ENCODE measurements at regions not wholly inside any gene's neighbourhood (a gene's known extent, or its start where the extent isn't known, plus 50 kb on each side); places are given as distances from the start of the nearest gene placed in this dataset.
"Not testable (repeated sequence)": the region's sequence is repeated elsewhere in the genome, so short reads cannot be mapped to it uniquely, and the experiment has no call there.

DNA sequence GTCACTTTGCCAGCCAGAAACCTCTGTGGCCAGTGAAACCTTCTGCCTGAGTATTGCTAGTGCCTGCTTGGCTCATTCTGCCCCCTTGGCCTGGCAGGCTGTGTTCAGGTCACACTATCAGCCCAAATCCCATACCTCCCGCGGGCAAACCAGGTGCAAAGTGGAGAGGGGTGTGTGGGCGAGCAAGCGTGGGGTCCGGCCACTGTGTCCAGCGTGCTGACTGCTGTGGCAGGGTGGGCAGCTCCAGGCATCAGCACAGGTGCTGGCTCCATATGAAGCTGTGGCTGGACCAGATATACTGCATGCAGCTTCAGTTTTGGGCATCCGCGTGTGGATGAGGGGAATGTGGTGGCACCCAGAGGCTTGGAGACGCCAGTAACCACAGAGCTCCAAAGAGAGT lies 576.5 kb upstream of the EDIL3 start:
- DNase-seq: no peak

DNA sequence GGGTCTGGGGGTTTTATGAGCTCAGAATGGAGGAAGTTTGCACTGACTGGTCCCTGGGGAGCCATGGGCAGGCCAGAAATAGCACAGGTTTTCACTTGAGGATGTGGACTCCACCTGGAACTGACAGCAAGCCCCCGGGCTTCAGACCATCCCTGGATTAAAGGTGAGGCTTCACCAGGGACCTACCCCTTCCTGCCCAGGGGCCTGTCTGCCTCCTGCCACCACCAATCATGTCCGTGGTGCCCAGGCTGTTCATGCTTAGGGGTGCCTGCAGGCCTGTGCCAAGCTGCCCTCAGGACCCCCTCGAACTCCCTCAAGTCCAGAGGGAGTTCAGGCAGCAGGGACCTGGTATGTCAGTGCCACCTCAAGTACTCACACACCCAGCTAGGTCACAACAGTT lies 577.2 kb upstream of the EDIL3 start:
- no peak for DNase-seq

DNA sequence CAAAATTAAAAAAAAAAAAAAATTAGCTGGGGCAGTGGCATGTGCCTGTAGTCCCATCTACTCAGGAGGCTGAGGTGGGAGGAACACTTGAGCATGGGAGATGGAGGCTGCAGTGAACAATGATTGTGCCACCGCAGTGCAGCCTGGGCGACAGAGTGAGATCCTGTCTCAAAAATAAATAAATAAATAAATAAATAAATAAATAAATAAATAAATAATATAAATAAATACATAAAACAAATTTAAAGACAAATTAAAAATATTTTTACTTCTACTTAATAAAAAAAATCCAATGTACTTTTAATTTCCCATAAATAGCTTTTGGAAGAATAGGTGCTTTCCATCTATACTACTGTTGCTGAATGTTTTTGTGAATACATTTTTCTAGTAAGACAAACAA lies 598.4 kb upstream of the EDIL3 start:
- DNase-seq: no peak

DNA sequence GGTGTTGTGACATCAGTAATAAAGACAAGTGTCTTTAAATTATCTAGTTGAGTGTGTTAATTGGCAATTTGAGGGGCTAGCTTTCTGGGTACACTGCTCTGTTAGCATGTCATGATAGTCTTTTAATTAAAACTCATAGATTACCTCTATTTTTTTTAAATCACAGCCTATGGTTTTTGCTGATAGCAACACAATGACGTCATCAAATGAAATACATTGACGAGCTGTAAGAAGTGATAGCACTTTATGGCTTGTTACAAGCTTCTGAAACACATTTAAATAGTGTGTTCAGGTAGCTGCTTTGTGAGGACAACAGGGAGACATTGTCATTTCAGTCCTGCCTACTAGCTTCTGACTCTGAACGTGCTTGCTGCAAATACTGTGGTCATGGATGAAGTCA lies 600.5 kb upstream of the EDIL3 start:
- no peak for DNase-seq

DNA sequence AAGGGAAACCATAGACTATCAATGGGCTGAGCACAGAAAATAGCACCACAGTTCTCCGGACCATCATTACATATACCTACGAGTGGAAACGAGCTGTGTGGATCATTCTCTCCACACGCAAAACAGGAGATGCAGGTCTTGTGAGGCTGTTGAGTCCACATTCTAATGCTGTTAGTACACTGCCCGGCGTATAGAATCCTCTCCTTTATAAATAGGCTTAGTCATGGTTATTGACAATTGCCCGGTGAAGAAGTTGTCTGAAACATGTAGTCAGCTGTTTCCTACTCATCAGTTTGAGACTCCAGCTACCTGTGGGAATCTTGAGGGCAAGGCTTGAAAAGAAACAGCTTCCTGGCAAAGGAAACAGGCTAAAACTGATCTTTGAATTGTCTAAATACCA lies 602.0 kb upstream of the EDIL3 start:
- DNase-seq: no peak

DNA sequence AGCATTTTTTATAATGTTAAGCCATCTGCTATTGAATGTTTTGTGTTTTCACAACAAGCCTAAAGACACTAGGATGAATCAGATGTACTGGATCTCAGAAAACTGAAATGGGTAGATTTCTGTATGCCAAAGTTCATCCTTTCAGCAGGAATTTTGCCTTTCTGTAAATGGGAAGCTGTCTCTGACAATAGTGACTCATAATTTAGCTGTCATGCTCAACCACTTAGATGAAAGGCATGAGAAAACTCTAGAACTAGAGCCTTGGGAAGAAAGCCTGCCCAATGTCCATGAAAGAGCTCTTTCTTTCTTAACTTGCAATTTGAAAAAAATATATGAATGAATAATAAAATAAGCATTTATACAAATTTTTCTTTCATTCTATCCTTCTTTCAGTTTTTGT lies 616.0 kb upstream of the EDIL3 start:
- DNase-seq: no peak

DNA sequence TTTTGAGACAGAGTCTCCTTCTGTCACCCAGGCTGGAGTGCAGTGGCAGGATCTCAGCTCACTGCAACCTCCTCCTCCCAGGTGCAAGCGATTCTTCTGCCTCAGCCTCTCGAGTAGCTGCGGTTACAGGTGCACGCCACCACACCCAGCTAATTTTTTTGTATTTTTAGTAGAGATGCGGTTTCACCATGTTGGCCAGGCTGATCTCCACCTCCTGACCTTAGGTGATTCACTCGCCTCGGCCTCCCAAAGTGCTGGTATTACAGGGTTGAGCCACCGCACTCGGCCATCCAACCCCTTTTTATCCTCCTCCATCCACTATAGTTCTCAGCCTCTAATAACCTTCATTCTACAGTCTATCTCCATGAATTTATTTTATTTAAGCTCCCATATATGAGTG lies 617.3 kb upstream of the EDIL3 start:
- not testable (repeated sequence) for DNase-seq

DNA sequence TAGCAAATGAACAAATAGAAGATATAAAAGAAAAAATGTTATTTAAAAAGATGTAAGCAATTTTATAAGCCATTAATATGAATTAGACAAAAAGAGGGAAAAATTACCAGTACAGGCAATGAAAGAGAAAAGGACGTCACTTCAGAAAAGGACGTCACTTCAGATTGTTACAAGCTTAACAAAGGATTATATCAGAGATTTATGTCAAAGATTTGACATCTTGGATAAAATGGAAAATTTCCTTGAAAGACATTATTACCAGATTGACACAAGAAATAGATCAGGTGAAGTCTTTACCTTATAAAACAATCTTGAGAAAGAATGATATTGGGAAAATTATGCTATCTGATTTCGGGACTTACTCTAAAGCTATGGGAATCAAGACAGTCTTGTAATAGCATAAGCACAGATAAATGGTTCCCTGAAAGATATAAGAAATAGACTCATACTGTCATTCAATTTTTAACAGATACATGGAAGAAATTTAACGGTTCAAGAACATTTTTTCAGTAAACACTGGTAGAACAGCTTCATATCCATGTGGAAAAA lies 625.4 kb upstream of the EDIL3 start:
- DNase-seq: no peak

DNA sequence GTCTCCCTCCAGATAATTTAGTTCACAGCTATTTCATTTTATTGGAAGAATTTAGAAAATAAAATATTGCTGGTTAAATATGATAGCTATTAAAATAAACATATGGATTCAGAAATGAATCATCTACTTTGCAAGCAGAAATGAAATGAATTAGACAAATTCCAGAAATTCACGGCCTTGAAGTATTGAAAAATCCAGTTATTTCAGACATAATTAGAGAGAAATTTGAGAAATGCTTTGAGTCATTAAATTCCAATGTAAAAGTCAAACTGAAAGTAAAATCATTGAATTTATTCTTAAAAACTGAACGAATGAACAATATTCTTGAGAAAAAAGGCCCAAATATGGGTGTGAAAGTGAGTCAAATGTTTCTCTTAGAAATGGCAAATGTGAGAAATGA lies 632.6 kb upstream of the EDIL3 start:
- no peak for DNase-seq

DNA sequence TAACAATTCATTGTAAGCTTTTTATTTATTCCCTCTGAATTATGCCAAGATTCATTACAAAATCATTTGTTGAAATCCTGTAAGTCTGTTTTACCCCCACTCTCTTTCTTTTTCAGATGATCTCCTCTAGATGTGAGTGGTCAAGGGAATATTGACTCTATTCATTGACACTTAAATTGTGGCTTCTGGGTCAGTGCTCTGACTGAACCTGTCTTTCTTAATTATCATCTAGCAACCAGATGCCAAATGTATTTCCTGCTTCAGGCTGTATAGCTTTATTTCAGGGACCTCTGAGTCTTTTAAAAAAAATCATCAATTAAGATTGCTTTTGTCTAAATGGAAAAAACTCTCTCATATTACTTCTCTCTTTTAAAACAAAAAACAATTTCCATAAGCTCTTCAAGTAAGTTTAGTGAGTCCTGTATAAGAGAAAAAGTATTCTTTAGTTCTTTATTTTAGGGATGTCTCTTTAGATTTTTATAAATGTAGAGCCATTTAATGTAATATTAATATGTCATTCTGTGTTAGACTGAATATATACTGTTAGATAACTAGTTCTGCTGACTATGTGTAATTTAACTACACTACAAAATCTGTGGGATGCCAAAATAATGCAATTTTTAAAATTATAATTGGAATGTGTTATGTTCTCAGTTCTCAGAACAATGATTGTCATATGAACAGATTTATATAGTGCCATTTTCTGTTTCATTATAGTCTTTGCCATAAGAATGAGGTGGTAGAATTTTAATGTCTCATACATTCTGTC lies 645.8 kb upstream of the EDIL3 start:
- DNase-seq: no peak

DNA sequence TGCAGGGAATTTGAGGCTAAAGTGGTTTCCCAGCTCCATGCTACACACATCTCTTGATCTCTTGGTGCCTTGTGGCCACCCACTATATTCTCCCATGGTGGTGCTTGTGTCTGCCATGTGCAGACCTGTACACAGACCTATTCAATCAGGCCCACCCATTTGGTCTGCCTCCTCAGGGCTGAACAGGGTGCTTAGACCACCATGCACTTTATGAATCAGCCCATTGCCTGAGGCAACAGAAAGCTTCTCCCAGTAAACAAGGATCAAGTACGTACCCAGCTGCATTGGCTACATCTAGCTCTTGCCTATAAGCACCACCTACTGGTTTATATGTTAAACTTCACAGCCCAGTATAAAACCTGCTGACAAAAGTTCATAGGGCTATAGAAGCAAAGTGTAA lies 664.3 kb upstream of the EDIL3 start:
- no peak for DNase-seq

DNA sequence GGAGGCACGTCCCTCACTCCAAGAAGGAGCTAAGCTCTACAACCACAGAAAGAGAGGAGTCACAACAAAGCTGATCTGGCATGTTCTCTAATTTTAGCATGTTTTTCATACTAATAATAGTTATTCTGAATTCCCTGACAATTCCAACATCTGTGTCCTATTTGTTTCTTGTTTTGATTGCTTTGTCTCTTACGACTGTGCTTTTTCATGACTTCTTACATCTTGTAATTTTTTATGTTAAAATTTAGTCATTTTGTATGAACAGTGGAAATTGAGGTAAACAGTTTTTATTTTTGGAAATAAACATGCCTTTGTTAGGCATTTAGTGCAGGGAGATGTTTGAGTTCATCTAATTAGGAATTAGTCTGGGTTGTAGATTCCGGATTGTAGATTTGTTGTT lies 668.1 kb upstream of the EDIL3 start:
- no peak for DNase-seq

DNA sequence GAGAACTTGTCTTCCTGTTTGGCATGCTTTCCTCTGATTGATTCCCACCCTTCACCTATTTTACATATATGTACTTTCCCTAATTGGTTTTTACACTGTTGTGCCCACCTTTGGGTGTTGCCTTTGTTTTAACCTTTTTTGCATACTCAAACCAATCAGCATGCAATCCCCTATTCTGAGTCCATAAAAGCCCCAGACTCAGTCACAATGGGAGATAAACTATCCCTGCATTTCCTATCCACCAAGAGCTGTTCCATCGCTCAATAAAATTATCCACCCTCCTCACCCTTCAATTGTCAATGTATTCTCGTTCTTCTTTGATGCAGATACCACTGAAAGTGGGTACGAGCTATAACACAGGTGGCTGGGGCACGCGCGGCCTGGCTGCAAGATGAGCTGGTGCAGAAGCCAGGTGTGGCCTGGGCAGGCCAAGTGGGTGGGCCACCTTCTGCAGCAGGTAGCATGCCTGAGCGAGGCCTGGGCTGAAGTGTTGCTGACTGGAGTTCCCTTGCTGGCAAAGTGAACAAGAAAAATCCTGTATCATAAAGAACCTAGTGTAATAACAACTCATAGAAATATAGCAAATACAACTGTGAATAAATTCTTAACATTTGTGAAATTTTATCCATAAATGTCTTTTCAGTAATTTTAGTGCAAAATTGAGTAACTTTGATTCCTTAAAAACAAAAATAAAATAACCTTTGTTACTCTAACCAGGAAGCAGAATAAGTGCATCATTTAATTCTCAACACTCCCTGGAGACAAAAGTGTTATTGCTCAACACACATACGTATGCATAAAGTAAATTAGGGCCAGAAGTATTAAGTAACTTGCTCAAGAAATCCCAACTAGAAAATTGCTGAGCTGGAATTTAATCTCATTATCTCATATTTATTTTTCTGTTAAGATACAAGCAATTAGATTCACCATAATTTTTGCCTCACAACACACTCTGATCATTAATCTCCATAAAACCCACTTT lies 685.3 kb upstream of the EDIL3 start:
- peak; percentile 0 for DNase-seq

DNA sequence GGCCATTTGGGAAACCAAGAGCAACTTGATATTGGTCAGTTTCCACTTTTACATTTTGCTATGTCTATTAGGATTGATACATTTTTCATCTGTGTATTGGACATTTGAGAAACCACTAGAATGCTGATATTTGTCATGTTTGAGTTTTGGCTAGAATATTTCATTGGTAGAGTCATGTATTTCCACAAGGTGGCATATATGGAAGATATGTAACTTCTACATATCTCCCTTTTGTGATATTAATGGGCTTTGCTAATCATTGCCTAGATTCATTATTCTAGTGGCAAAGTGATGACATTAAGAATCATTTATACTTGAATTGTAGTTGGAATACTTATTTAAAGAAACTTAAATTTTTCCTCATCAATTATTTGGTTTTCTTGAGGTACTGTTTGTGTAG lies 692.9 kb upstream of the EDIL3 start:
- no peak for DNase-seq

DNA sequence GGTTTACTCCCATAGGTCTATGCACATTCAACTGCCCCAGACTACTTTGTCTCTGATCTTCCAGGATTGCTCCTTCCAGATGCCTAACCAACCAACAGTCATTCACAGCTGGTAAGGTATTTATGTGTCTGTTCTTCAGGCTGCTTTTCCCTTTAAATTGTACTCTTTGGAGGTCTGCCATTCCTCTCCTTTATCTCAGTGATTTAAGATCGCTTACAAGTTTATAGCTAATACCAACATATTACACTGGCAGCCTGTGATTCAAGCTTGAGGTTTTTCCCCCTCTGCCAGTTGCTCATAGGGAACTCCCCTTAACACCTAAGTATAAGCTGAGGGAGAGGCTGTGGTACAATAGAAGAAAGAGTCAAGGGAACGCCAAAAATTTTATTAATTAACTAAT lies 711.7 kb upstream of the EDIL3 start:
- DNase-seq: no peak

DNA sequence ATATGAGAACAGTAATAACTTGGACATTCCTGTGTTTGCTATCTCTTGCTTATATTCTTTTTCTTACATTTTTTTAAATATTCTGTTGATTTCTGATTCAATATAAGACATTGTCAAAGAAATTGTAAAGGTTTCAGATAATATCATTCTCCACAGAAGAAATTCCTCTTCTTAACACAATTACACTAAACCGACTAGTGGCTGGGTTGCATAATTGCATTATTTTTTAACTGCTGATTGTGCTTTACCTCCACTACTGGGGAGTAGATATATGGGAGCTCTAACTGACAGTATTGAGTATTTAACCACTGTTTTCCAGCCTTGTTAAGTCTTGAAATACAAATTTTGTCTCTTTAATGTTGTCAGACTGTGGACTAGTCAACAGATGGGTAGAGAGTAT lies 723.8 kb upstream of the EDIL3 start:
- DNase-seq: no peak

DNA sequence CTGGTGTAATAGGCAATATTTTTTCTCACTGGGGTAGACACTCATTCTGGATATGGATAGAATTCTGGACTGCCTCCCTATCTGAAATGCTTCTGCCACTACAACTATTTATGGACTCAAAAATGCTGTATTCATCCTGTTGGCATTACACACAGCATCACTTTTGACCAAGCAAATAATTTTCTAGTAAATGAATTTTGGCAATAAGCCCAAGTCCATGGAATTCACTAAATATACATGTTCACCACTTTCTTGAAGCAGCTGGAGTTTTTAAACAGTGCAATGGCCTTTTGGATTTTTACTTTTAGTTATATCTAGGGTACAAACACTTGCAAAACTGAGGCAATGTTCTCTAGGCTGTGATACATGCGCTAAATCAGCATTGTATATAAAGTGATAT lies 724.9 kb upstream of the EDIL3 start:
- no peak for DNase-seq

DNA sequence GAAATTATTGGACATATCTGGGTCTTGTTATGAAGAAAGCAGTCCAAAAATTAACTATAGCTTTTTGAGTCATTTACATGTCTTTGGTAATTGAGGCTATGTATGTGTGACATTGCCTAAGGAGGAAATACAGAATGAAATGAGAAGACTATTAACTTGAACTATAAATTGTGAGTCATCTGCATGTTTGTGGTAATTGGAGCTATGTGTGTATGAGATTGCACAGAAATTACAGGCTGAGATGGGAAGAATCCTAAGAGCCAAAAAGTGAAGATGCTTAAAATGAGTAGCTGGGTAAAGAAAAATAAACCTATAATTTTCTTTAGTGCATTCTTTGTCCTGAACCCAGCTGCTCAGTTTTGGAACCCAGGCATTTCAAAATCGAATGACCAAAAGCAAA lies 747.6 kb upstream of the EDIL3 start:
- no peak for DNase-seq

DNA sequence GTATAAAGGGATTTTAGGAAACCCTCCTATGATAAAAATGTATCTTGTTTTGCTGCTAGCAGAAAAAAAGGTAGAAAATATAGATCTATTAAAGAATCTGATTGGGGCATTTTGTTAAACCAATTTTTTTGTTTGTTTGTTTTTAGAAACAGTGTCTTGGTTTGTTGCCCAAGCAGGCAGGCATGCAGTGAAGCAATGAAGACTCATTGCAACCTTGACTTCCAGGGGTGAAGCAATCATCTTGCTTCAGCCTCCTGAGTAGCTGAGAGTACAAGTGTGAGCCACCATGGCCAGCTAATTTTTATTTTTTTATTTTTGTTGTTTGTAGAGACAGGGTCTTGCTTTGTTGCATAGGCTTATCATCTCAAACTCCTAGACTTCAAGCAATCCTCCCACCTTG lies 755.8 kb upstream of the EDIL3 start:
- no peak for DNase-seq

DNA sequence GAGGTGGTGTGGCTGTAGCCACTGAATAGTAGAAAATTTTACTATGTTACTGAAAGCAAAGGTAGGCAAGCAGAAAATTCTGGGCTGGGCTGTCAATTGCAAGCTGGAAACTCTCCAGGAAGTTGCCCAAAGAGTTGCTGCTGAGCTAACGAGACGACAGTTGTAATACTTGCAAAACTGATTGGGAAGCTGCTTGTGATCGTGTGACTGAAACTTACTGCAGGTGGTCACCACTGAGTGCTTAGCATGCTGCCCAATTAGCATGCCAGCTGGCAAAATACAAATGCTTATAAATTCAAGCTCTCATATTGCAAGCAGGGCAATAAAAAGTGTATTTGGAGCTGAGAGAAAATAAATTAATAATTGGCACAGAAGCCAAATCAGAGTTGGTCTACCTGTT lies 758.5 kb upstream of the EDIL3 start:
- DNase-seq: no peak

DNA sequence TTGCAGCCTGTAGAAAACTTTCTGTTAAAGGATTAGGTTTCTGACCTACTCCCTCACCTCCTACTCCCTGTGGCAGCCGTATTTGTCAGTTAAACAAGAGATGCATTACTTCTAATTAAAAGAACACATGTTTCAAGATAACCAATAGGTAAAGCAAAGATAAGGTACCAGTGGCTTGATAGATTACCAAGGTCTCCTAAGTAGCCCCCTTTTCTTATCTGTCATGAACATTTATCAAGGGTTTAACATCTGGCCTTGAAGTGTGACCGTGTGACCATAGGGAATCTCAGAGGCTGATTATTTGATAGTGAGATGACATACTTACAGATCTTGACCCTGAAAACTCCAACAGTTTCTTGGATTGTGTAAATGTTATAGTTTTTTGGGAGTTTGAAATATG lies 764.0 kb upstream of the EDIL3 start:
- no peak for DNase-seq

DNA sequence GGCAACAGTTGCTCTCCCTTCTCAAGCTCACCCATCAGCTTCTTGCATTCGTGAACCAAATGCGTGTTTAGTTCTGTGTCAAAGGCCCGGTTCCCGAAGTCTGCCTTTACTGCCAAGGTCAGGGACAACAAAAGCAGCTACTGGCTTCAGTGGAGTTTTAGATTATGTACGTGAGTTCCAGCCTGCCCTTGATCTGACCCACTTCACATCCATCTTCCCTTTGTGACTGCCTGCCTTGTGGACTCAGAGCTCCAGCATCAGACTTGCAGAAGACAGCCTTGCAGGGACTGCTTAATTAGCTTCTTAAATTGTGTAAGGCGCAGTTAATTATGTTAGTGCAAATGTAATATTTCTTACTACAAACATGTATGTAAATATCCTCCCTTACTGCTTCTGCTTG lies 774.7 kb upstream of the EDIL3 start:
- no peak for DNase-seq

DNA sequence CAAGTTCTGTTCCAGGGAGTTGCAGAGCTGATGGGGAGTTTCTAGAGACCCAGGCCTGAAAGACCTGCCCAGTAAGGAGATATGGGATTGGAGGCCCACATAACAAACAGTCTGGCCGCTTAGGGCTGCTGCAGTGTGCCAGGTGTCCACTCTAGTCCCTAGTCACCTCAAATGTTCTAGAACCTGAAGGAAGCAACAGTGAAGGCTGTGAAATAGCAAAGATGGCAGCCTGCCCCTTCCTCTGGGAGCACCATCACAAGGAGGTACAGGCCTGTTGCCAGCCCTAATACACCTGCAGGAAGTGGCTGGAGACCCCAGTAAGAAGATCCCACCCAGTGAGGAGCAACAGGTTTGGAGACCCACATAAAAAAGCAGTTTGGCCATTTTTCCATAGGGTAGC lies 783.8 kb upstream of the EDIL3 start:
- no peak for DNase-seq

DNA sequence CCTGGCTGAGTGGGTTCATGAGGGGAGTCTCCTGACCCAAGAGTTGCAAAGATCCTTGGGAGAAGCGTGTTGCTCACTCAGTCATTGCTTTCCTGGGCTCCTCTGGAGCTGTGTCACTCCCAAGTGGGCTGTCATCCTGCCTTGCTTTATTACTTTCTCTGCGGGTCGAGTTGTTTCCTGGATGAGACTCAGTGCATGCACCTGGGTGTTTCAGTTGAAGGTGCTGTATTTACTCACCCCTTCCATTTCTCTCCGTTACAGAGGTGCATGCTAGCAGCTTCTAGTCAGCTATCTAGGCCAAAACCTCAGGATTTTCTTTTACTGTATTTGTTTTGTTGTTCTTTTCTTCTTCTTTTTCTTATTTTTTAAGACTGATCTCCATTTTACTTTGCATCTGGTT lies 785.5 kb upstream of the EDIL3 start:
- DNase-seq: no peak

Data from stimulated activated CD4-positive, alpha-beta T cell treated with anti-CD3 and anti-CD28 coated beads, Interleukin-15, amount 100 ng/mL, for 24 hours (primary cell).